ENCODE measurements at regions not wholly inside any gene's neighbourhood (a gene's known extent, or its start where the extent isn't known, plus 50 kb on each side); places are given as distances from the start of the nearest gene placed in this dataset.

GRCh38 chr1:106883208-106883607, 173.3 kb upstream of the PRMT6 start:
- TF ChIP-seq GABPA (IDR thresholded peaks at IDR 0.05 in 1 of 2, conservative IDR thresholded peaks at IDR 0.05 in 1 of 2): no peak
- TF ChIP-seq CTCF (IDR thresholded peaks at IDR 0.05; ENCODE audit: low read depth, low read length, missing input control): no peak
- no peak for TF ChIP-seq REST (IDR thresholded peaks at IDR 0.05)
- no peak for TF ChIP-seq TAF1 (conservative IDR thresholded peaks at IDR 0.05)
- no peak for TF ChIP-seq MAX (IDR thresholded peaks at IDR 0.05)
- no peak for TF ChIP-seq YY1 (IDR thresholded peaks at IDR 0.05)
- no peak for TF ChIP-seq FOXA1 (IDR thresholded peaks at IDR 0.05)
- TF ChIP-seq HNF4A (conservative IDR thresholded peaks at IDR 0.05): no peak
- no peak for TF ChIP-seq ATF3 (IDR thresholded peaks at IDR 0.05)
- TF ChIP-seq EGR1 (IDR thresholded peaks at IDR 0.05; ENCODE audit: low read depth in 2 of 2): no peak
- no peak for TF ChIP-seq JUND (IDR thresholded peaks at IDR 0.05)
- TF ChIP-seq SP1 (IDR thresholded peaks at IDR 0.05): no peak
- TF ChIP-seq ZBTB33 (IDR thresholded peaks at IDR 0.05): no peak
- no peak for TF ChIP-seq RAD21 (IDR thresholded peaks at IDR 0.05)

Data from liver (tissue), 3 donors.